SH-SY5Y (cell line): ENCODE measurements at regions not wholly inside any gene's neighbourhood (a gene's known extent, or its start where the extent isn't known, plus 50 kb on each side); places are given as distances from the start of the nearest gene placed in this dataset.

Experiments used
- GATA2 ChIP-seq: IDR thresholded peaks from 2 replicates; pipeline ENCODE4 v1.6.1; 2011; ENCODE audit warnings: mild to moderate bottlenecking, low read depth, low read length
- GATA3 ChIP-seq: IDR thresholded peaks from 2 replicates; pipeline ENCODE4 v1.6.1; 2011; ENCODE audit warnings: low read depth, mild to moderate bottlenecking, low read length, moderate library complexity

DNA sequence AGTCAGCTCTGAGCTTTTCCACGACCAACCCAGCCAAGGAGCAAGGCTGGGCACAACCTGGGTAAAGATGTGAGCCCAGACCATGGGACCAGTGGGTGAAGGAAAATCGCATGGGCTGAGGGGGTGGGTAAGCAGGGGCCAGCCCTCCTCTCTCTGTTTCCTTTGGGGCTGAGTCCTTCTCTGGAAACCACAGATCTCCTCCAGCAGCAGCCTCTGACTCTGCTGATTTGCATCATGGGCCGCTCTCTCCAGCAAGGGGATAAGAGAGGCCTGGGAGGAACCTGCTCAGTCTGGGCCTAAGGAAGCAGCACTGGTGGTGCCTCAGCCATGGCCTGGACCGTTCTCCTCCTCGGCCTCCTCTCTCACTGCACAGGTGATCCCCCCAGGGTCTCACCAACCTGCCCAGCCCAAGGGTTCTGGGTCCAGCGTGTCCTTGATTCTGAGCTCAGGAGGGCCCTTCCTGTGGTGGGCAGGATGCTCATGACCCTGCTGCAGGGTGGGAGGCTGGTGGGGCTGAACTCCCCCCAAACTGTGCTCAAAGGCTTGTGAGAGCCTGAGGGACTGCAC lies 67.8 kb downstream of the GGTLC2 start:
- TF ChIP-seq GATA3 (no peak), GATA2 (no peak)

DNA sequence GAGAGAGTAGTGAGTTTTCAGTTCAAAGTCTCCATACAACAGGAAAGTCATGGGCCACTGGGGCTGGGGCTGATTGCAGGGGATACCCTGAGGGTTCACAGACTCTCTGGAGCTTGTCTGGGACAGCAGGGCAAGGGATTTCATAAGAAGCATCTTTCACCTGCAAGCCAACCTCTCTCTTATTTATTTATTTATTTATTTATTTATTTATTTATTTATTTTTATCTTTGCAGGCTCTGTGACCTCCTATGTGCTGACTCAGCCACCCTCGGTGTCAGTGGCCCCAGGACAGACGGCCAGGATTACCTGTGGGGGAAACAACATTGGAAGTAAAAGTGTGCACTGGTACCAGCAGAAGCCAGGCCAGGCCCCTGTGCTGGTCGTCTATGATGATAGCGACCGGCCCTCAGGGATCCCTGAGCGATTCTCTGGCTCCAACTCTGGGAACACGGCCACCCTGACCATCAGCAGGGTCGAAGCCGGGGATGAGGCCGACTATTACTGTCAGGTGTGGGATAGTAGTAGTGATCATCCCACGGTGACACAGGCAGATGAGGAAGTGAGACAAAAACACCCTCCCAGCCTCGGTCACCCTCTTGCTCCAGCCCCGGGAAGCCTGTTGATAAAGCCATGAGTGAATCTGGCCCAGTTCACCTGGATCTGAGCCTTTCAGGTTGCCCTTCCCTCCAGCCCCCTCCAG lies 68.4 kb downstream of the GGTLC2 start:
- TF ChIP-seq GATA3, result no peak
- TF ChIP-seq GATA2, result no peak

DNA sequence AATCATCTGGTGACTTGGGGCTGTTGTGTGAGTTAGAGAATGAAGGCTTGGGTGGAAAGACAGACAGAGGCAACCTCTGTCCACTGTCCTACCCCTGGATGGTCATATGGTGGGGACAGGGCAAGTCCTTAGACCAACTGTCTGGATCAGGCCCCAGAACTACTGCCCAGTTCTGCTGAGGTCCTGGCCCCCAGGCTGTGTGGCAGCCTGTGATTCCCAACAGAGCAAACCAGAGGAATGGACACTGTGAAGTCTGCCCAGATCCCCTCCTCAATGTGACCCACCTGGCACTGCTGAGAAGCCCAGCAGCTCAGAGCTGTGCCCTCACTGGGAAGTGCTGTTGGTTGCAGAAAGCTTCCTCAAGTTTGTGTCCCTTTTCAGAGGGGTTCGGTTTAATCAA lies 69.0 kb downstream of the GGTLC2 start:
- TF ChIP-seq GATA2 (no peak), GATA3 (no peak)

DNA sequence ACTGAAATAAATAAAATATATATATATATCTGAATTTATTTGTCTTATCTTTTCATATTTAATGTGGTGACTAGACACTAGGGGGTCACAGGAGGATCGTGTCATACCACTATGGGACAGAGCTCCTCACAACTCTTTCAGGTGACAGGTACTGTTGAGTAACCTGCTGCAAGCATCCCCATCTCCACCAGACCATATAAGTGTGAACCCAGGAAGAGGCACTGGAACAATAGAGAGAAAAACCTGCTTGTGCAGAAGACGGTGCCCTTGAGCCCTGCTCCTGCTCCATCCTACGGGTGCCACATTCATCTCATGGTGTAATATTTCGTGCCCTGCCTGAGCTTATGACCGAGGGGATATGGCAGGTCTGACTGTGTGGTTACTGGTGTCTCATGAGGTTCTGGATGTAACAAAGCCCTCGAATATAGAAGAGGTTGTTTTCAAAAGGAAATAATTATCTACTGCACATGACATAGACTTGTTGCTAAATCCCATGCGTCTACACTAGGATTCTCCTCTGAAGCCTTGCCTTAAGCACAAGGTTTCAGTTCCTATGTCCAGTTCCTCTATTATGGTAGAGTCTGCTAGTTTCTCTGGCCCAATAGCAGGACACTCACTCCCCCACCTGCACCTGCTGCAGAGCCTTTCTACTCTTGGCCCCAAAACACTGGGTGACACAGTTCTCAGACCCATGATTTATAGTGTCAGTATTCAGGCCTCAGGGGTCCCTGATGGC lies 70.4 kb downstream of the GGTLC2 start:
- TF ChIP-seq GATA3, result no peak
- no peak for TF ChIP-seq GATA2

DNA sequence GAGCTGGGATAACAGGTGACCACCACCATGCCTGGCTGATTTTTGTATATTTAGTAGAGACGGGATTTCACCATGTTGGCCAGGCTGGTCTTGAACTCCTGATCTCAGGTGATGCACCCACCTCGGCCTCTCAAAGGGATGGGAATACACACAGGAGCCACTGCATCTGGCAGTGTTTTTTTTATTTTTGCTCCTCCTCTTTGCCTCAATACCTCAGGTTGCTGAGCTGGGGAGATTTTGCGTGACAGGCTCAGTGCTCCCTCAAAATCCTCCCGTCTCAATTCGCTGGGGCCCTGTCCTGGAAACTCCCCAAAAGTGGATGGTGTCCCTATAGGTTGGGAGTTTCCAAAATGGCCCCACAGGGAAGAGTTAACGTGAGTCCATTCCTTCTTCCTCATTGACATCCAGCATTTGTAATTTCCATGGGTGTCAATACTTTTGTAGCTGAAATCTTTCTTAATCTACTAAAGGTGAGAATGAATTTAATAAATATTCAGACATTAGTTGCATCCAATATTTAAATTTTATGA lies 71.8 kb downstream of the GGTLC2 start:
- TF ChIP-seq GATA3 (no peak), GATA2 (no peak)

DNA sequence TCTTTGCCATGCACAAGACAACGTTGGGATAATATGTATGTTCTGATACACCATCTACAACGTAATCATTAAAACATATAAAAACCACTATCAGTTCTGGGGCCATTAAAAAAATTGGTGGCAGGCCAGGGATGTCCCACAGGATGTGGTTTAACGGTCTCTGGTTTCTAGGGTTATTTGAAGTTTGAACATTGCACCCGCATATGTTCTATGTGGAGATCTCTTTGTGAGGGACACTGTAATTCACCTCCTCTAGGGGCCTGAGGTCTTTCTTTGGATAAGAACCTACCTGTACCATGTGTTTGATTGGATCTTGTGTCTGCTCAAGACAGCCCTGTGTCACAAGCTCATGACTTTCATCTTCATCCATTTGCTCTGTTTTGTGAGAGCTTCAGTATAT lies 73.2 kb downstream of the GGTLC2 start:
- no peak for TF ChIP-seq GATA3

DNA sequence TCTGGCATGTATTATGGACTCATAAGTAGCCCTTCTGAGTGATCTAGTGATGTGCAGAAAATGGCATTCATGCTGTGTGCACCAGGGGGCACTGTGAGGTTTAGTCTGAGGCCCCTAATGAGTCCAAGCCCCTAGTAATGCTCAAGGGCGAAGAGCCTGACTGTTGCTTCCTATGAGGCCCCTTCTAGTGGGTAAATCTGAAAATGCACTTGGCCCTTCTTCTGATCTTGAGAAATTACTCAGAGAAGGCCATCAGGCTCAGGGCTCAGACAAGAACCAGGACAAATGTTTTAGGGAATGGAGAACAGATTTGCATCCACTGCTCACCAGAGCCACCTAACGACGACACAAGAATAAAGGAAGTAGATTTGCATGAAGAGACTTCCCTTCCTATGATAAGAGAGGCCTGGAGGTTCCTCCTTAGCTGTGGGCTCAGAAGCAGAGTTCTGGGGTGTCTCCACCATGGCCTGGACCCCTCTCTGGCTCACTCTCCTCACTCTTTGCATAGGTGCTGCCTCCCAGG lies 75.8 kb downstream of the GGTLC2 start:
- no peak for TF ChIP-seq GATA3
- TF ChIP-seq GATA2, result no peak

DNA sequence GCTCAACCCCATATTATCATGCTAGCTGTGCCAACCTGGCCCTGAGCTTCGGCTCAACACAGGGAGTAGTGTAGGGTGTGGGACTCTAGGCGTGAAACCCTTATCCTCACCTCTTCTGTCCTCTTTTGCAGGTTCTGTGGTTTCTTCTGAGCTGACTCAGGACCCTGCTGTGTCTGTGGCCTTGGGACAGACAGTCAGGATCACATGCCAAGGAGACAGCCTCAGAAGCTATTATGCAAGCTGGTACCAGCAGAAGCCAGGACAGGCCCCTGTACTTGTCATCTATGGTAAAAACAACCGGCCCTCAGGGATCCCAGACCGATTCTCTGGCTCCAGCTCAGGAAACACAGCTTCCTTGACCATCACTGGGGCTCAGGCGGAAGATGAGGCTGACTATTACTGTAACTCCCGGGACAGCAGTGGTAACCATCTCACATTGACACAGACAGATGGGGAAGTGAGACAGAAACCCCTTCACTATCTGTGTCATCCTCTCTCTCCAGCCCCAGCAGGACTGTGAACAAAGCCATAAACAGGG lies 76.4 kb downstream of the GGTLC2 start:
- TF ChIP-seq GATA3 (no peak), GATA2 (no peak)

DNA sequence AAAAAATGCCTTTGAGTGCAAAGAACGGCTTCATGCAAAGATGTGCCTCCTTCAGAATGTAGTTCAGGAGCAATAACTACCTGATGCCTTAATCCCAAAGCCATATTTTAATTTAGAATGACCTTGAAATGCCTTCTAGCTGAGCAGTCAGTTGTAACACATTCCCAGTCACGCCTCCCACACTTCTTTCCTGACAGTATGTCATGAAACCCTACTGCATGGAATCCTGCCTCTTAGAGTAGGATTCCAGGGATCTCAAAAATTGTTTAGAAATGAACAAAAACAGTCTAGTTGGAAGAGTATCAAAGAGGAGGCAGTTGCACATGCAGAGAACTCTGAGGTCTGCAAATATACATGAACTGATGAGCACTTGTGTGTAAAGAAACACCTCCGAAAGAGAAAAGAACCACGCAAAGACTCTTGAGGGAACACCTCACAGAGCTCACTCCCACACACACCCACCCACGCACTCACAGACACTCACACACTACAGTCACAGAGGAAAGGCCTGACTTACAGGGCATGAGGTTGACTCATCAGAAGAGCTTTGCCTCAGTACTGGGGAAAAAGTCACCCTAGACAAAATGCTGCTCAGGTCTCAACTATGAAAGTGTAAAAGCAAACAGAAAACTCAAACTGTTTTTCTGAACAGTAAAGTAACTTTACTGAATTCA lies 77.4 kb downstream of the GGTLC2 start:
- no peak for TF ChIP-seq GATA2

DNA sequence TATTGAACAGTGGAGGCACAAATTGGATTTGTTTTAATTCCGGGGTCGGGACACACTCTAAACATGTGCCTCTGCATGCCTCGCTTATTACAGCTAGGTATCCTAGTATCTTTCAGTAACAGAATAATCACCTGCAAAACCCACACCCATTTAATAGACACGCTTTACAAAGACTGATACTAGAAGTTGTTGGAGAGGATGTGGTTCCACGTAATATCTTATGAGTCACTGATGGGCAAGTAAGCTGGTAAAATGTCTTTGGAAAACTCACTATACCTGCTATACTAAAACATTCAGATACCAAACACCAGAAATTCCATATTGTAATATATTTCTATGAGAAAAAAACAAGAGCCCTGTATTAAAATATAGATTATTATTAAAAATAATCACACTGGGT lies 84.0 kb downstream of the GGTLC2 start:
- TF ChIP-seq GATA2 (no peak), GATA3 (no peak)

DNA sequence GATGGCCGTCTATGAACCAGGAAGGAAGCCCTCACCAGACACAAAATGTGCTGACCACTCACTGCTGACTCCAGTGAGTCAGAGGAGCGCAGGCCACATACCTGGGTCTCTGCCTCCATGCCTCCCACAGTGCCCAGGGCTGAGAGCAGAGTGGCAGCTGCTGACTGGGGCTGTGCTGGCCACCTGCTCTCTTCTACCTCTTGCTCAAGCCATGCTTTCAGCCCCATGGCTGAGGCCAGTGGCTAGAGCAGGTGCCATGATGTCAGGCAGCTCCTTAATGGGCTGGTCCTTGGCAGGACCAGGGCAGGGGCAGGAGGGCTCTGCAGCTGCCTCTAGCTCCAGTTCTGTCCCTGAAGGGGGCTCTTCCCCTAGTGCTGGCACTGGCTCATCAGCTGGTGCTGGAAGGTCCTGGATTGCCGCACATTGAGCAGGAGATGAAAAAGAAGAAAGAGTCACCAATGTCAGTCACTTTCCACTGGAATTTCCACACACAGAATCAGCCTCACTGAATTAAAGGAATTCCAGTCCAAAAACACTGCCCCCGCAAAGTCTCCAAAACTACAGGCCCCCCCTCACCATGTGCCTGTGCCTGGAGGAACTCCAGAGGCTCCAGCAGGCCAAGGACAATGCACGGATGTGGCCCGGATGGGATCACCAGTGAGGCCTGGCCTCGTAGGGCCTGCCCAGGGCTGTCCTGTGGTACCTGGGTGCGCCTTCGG lies 86.4 kb downstream of the GGTLC2 start:
- TF ChIP-seq GATA3 (no peak), GATA2 (no peak)

DNA sequence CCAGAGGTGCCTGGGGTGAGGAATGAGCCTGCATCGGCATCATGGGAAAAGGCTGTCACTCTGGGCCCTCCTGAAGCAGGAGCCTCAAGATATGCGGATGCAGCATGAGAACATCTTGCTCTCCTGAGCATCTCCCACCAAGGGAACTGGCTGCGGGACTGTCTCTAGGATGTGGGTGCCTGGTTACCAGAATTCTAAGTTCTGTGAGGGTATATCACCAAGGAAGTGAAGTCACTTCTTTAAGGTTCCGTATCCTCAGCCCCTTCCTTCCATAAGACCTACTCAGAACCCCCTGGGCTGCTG lies 86.9 kb downstream of the GGTLC2 start:
- TF ChIP-seq GATA3, result no peak
- TF ChIP-seq GATA2, result no peak

DNA sequence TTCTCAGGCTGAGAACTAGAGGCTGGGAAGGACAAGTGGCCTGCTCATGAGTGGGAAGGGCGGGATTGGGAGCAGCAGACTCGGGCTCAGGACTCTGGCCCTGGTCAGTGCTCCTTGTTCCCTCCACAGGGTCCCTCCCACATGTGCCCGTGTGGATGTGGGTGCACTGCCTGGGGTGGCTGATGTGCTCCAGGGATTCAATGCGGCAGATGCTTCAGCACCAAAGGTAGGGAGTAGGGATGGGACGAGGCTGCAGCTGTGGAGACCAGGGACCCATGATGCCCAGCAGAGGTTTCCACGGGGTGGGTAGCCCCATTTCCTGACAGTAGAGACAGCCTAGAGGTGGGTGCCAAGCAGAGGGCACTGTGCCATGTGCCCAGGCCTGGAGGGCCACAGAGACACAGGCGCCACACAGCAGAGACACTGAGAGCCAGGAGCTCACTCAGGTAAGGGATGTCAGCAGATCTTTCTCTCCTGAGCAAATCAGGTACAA lies 89.5 kb downstream of the GGTLC2 start:
- TF ChIP-seq GATA2 (no peak), GATA3 (no peak)
